SU-DHL-6 (cell line): ENCODE measurements at regions not wholly inside any gene's neighbourhood (a gene's known extent, or its start where the extent isn't known, plus 50 kb on each side); places are given as distances from the start of the nearest gene placed in this dataset.

Experiments
- H2AFZ ChIP-seq: fragments of 200-600 bp; sonication (generic); 2 replicates; pipeline ENCODE4 v1.6.1; 2014; ENCODE audit warnings: low read depth, mild to moderate bottlenecking, moderate library complexity, mixed read lengths, antibody characterized with exemption, low read length; ENCODE audit not compliant: severe bottlenecking
- H3F3A ChIP-seq: fragments of 200-600 bp; shearing (Covaris generic); 2 replicates; pipeline ENCODE4 v1.6.0; 2016; ENCODE audit warnings: antibody characterized with exemption, mild to moderate bottlenecking; ENCODE audit not compliant: insufficient read depth
- H3K27ac ChIP-seq: fragments of 200-600 bp; sonication (generic); 2 replicates; pipeline ENCODE4 v1.5.1; 2016; ENCODE audit warnings: low read depth, mild to moderate bottlenecking, low read length, moderate library complexity, mixed read lengths
- H3K27me3 ChIP-seq: fragments of 200-600 bp; sonication (generic), shearing (Covaris generic); 2 replicates; pipeline ENCODE4 v1.6.0; 2014; ENCODE audit warnings: mild to moderate bottlenecking, low read length
- H3K36me3 ChIP-seq: fragments of 200-600 bp; sonication (generic); 2 replicates; pipeline ENCODE4 v1.6.1; 2014; ENCODE audit warnings: mild to moderate bottlenecking, low read length, mixed read lengths
- H3K4me2 ChIP-seq: fragments of 300-600, 200-600 bp; shearing (Covaris generic), sonication (generic); 2 replicates; pipeline ENCODE4 v1.6.0; 2014; ENCODE audit warnings: low read length, low read depth, mild to moderate bottlenecking; ENCODE audit not compliant: poor library complexity, severe bottlenecking
- H3K4me3 ChIP-seq: fragments of 200-600 bp; sonication (generic); 2 replicates; pipeline ENCODE4 v1.5.1; 2014; ENCODE audit warnings: antibody characterized with exemption, low read length, mild to moderate bottlenecking, mixed read lengths; ENCODE audit not compliant: insufficient read depth, poor library complexity, severe bottlenecking
- H3K79me2 ChIP-seq: fragments of 200-600 bp; sonication (generic); 2 replicates; pipeline ENCODE4 v1.6.1; 2014; ENCODE audit warnings: mild to moderate bottlenecking, low read length, moderate library complexity; ENCODE audit not compliant: insufficient read depth
- H3K9ac ChIP-seq: fragments of 200-600 bp; sonication (generic); 2 replicates; pipeline ENCODE4 v1.7.0; 2014; ENCODE audit warnings: mild to moderate bottlenecking, low read length
- H3K9me2 ChIP-seq: fragments of 200-600 bp; sonication (generic); replicated peaks from 2 replicates; pipeline ENCODE4 v1.6.1; 2014; ENCODE audit warnings: low read length; ENCODE audit not compliant: insufficient read depth
- H3K9me3 ChIP-seq: fragments of 200-600 bp; sonication (generic); 2 replicates; pipeline ENCODE4 v1.6.1; 2014; ENCODE audit warnings: low read length, mixed read lengths; ENCODE audit not compliant: insufficient read depth
- H4K20me1 ChIP-seq: fragments of 200-600 bp; sonication (generic); 2 replicates; pipeline ENCODE4 v1.6.1; 2014; ENCODE audit warnings: low read depth, mild to moderate bottlenecking, antibody characterized with exemption, low read length, moderate library complexity, mixed read lengths
- EZH2phosphoT487 ChIP-seq: fragments of 200-600 bp; sonication (generic), shearing (Covaris generic); conservative IDR thresholded peaks from 2 replicates; pipeline ENCODE4 v1.6.1; 2018; ENCODE audit warnings: mild to moderate bottlenecking, antibody characterized with exemption, low read length, moderate library complexity, mixed read lengths
- TF ChIP-seq, protein P1 (sequence below): fragments of 200-600 bp; sonication (generic); IDR thresholded peaks from one replicate; pipeline ENCODE4 v1.5.1; 2017; ENCODE audit warnings: antibody characterized with exemption, mild to moderate bottlenecking, low read length, moderate library complexity; ENCODE audit not compliant: insufficient read depth, poor library complexity, severe bottlenecking

DNA sequence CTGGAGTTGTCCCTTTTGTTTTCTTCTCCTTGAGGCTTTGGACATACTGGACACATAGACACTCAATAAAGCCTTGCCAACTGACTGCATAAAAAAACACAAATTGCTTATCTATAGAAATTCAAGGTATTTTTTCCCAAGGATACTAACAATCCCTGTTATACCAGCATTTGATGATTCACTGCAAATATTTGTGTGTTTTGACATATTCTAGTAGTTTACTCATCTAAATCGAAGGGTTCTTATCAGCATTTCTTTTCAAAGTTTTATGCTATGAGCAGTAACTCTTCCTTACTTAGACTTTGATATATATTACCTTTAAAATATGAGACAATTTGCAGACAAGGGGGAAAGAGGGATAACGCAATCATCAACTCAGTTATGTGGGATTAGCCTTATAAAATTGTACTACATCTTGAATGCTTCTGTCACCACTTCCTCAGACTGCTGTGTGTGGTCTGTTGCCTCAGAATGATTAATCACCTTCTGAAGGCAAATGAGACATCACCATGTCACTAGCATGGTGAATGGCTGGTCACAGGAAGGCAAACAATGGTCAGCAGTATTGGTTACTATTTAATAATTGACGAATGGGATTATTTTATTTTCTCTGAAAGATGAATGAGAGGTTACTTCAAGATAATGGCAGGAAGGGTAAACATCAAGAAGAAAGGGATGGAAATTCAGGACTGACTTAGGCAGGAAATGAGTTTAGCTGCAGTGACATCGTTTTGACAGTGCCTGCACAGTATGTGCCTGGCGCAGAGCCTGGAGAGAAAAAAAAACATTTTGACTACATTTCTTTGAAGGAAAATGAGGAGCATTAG is 544.3 kb upstream of the CNKSR2 start:
- no peak overlapping the region for H3K4me2 ChIP-seq
- no peak overlapping the region for H3K9ac ChIP-seq
- TF ChIP-seq EZH2phosphoT487, result no peak
- TF ChIP-seq, protein P1, sequence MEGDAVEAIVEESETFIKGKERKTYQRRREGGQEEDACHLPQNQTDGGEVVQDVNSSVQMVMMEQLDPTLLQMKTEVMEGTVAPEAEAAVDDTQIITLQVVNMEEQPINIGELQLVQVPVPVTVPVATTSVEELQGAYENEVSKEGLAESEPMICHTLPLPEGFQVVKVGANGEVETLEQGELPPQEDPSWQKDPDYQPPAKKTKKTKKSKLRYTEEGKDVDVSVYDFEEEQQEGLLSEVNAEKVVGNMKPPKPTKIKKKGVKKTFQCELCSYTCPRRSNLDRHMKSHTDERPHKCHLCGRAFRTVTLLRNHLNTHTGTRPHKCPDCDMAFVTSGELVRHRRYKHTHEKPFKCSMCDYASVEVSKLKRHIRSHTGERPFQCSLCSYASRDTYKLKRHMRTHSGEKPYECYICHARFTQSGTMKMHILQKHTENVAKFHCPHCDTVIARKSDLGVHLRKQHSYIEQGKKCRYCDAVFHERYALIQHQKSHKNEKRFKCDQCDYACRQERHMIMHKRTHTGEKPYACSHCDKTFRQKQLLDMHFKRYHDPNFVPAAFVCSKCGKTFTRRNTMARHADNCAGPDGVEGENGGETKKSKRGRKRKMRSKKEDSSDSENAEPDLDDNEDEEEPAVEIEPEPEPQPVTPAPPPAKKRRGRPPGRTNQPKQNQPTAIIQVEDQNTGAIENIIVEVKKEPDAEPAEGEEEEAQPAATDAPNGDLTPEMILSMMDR, result no peak

DNA sequence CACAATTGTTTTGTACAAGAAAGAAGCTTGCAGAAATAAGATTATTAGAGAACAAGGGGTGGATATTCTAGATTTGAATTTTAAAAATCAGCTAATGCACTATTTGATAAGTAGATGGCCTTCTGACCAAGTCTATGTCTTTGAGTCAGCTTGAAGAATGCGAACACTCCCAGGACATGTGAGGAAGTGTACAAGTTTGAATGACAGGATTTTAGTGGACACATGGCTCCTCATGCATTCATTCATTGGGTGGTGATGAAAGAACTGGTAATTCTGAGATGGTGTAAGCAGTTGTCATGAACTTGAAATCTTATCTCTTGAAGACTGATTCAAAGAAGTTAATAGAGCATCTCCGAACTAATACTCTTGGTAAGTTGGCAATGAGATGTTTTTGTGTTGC is 548.2 kb upstream of the CNKSR2 start:
- Histone ChIP-seq H3K27ac (no peak overlapping the region), H3K9ac (no peak overlapping the region), H3K4me3 (no peak overlapping the region), H3K9me3 (no peaks in the 10 kb centered on the region), H3K27me3 (no peaks in the 10 kb centered on the region), H3K36me3 (no peaks in the 10 kb centered on the region), H2AFZ (no peak overlapping the region), H4K20me1 (no peaks in the 10 kb centered on the region), H3K4me2 (no peak overlapping the region), H3F3A (no peaks in the 10 kb centered on the region), H3K79me2 (no peaks in the 10 kb centered on the region), H3K9me2 (no peaks in the 10 kb centered on the region)
- TF ChIP-seq, protein P1, result no peak
- TF ChIP-seq EZH2phosphoT487, result no peak

More for the DNA sequence above, 544.3 kb upstream of the CNKSR2 start:
- H3K27ac ChIP-seq, result no peak overlapping the region
- no peak overlapping the region for H3K4me3 ChIP-seq
- no peaks in the 10 kb centered on the region for H3K9me3 ChIP-seq
- H4K20me1 ChIP-seq, result no peaks in the 10 kb centered on the region
- H3F3A ChIP-seq, result no peaks in the 10 kb centered on the region
- H3K36me3 ChIP-seq, result no peaks in the 10 kb centered on the region
- H2AFZ ChIP-seq, result no peak overlapping the region
- no peaks in the 10 kb centered on the region for H3K79me2 ChIP-seq
- no peaks in the 10 kb centered on the region for H3K9me2 ChIP-seq
- H3K27me3 ChIP-seq, result no peaks in the 10 kb centered on the region

DNA sequence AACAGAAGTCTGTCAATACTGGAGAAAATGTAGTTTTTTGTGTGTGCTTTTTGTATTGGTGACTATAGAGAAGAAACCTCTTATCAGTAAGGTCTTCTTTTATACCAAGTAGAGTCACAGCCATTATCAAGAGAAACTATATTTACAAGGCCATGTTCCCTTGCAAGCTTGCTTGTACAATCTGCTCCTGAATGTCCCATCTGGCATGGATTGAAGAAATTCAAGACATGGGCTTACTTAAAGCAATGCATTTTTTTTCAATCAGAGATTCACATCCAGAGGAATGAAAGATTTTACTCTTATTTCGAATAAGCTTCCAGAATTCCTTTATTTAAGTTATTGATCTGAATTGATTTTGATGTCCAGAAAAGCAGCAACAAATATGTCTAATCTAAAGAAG is 537.3 kb upstream of the RPS6KA3 start:
- Histone ChIP-seq H3F3A (no peaks in the 10 kb centered on the region), H3K9ac (no peak overlapping the region), H3K9me2 (no peaks in the 10 kb centered on the region), H3K4me2 (no peak overlapping the region), H3K4me3 (no peak overlapping the region), H3K36me3 (no peaks in the 10 kb centered on the region), H3K27me3 (no peaks in the 10 kb centered on the region), H2AFZ (no peak overlapping the region), H3K27ac (no peak overlapping the region), H3K79me2 (no peaks in the 10 kb centered on the region), H3K9me3 (no peaks in the 10 kb centered on the region), H4K20me1 (no peaks in the 10 kb centered on the region)
- TF ChIP-seq, protein P1, result no peak
- TF ChIP-seq EZH2phosphoT487, result no peak
